HUES48 (cell line): ENCODE measurements at regions not wholly inside any gene's neighbourhood (a gene's known extent, or its start where the extent isn't known, plus 50 kb on each side); places are given as distances from the start of the nearest gene placed in this dataset.

ENCODE experiments used
- H3K27ac ChIP-seq: one replicate; pipeline ENCODE4 v1.7.0; 2013; ENCODE audit warnings: low read depth, low read length, inconsistent platforms
- H3K27me3 ChIP-seq: 2 replicates; pipeline ENCODE4 v1.6.1; 2013; ENCODE audit warnings: mild to moderate bottlenecking, low read length; ENCODE audit not compliant: control insufficient read depth, insufficient read depth
- H3K36me3 ChIP-seq: 2 replicates; pipeline ENCODE4 v1.6.1; 2013; ENCODE audit warnings: low read length; ENCODE audit not compliant: control insufficient read depth, insufficient read depth
- H3K4me1 ChIP-seq: 2 replicates; pipeline ENCODE4 v1.6.1; 2013; ENCODE audit warnings: mild to moderate bottlenecking, low read length; ENCODE audit not compliant: control insufficient read depth, insufficient read depth
- H3K4me3 ChIP-seq: 2 replicates; pipeline ENCODE4 v1.5.1; 2013; ENCODE audit warnings: mild to moderate bottlenecking, low read depth, low read length
- H3K9ac ChIP-seq: 2 replicates; pipeline ENCODE4 v1.6.1; 2013; ENCODE audit warnings: mild to moderate bottlenecking, low read depth, low read length, moderate library complexity
- H3K9me3 ChIP-seq: 2 replicates; pipeline ENCODE4 v1.6.1; 2013; ENCODE audit warnings: low read length; ENCODE audit not compliant: control insufficient read depth, insufficient read depth

DNA sequence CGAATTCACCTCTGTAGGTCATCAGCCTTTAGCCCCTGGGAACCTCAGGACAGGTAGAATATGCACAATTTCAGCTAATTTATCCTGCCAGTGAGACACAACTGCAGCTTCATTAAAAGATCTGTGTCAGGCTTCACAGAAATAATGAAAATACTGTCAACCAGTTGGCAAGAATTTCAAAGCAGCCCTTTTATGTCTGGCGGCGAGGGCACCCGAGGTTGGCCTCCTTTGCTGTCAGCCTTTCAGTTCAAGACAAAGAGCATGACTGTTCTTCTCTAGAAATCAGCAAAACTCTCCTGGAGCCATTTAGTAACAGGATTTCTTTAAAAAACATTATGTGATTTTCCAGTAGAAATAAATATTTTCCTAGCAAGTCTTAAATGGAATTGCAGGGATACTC lies 75.9 kb downstream of the BBS10 start:
- Histone ChIP-seq H3K36me3 (no peaks in the 10 kb centered on the region), H3K9me3 (no peaks in the 10 kb centered on the region), H3K27ac (no peak overlapping the region), H3K4me3 (no peak overlapping the region), H3K9ac (no peak overlapping the region), H3K27me3 (no peaks in the 10 kb centered on the region), H3K4me1 (0 out of 2 replicates have a peak, but pooled peaks cover 4% of the 10 kb centered on the region)

DNA sequence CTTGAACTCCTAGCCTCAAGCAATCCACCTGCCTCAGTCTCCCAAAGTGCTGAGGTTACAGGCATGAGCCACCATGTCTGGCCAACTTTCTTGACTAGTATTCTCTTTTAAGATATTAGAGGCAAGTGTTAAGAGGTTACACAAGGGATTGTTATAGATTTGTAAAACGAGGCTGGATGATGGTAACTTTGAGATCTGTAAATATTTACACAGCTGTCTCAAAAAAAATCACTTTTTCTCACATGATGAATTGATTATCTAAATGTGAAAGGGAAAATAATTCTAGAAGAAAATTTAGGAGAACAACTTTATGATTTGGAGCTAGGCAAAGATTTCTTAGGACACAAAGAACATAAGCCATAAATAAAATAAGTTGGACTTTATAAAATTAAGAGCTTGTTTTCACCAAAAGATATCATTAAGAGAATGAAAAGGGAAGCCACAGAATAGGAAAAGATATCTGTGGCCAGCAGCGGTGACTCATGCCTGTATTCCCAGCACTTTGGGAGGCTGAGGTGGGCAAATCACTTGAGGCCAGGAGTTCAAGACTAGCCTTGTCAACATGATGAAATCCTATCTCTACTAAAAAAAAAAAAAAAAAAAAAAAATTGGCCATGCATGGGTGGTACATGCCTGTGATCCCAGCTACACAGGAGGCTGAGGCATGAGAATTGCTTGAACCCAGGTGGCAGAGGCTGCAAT lies 77.4 kb downstream of the BBS10 start:
- Histone ChIP-seq H3K36me3 (no peaks in the 10 kb centered on the region), H3K9ac (no peak overlapping the region), H3K27me3 (no peaks in the 10 kb centered on the region), H3K27ac (no peak overlapping the region), H3K4me3 (no peak overlapping the region), H3K9me3 (no peaks in the 10 kb centered on the region), H3K4me1 (0 out of 2 replicates have a peak, but pooled peaks cover 4% of the 10 kb centered on the region)

DNA sequence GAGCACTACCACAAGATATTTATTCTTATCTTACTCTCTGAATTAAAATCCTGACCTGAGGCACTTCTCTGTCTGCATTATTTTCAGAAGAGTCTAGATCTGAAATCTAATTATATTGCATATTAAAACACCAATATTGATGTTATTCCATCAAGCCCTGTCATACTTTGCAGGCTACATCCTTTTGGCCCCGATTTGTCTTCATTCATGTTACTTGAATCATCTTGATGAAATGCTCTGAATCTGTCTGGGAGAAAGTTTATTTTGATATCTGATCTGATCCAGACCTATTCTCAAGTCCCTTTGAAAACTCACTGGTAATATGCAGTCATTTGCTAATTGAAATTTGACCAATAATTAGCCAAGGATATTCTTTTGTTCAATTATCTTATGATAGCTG lies 79.9 kb downstream of the BBS10 start:
- 0 out of 2 replicates have a peak, but pooled peaks cover 4% of the 10 kb centered on the region for H3K4me1 ChIP-seq
- H3K27me3 ChIP-seq: no peaks in the 10 kb centered on the region
- no peaks in the 10 kb centered on the region for H3K9me3 ChIP-seq
- no peak overlapping the region for H3K4me3 ChIP-seq
- H3K9ac ChIP-seq: no peak overlapping the region
- H3K27ac ChIP-seq: no peak overlapping the region
- no peaks in the 10 kb centered on the region for H3K36me3 ChIP-seq

DNA sequence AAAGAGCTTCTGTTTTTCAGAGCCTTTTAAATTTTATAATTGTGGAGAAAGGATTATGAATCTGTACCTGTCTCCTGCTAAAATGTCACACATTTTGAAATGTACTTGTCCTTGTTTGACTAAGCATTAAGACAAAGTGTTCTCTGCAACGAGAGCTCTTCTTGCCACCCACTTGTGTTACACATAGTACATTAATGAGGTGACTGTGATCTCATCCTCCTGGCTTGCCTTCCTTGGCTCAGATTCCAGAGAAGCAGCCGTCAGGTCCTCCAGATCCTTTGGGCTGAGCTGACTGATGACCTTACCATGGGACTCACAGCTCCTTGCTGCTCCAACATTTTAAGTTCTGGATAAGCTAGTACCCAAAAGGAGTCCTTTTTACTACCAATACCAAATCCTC lies 81.4 kb downstream of the BBS10 start:
- Histone ChIP-seq H3K27ac (no peak overlapping the region), H3K9ac (no peak overlapping the region), H3K27me3 (no peaks in the 10 kb centered on the region), H3K9me3 (no peaks in the 10 kb centered on the region), H3K36me3 (no peaks in the 10 kb centered on the region), H3K4me1 (0 out of 2 replicates have a peak, but pooled peaks cover 4% of the 10 kb centered on the region), H3K4me3 (no peak overlapping the region)

DNA sequence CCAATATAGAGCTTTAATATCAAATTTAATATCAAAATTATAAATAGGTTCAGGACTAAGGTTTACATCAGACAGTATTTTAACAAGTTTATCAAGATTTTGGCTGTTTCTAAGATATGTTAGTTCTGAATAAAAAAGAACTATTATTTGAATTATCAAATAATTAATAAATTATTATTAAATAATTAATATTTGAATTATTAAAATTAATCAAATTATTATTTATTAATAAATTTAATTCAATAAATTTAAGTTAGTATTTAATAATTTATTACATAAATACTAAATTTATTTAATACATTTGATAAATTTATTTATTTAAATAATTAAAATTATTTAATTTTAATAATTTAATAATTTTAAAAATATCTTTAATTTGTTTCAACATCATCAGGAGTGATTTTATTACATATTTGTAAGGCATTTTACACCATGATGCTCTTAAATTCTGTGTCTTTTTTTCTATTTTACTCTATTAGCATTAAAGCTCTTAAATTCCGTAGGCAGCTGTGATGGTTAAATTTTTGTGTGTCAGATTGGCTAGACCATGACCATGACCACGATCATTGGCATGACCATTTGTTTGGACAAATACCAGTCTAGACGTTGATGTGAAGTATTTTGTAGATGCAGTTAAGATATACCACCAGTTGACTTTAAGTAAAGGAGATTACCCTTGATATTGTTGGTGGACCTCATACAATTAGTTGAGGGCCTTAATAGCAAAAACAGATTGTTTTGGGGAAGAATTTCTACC lies 82.6 kb downstream of the BBS10 start:
- H3K36me3 ChIP-seq: no peaks in the 10 kb centered on the region
- H3K9ac ChIP-seq: no peak overlapping the region
- no peaks in the 10 kb centered on the region for H3K9me3 ChIP-seq
- no peak overlapping the region for H3K4me3 ChIP-seq
- H3K27ac ChIP-seq: no peak overlapping the region
- H3K4me1 ChIP-seq: no peaks in the 10 kb centered on the region
- no peaks in the 10 kb centered on the region for H3K27me3 ChIP-seq

DNA sequence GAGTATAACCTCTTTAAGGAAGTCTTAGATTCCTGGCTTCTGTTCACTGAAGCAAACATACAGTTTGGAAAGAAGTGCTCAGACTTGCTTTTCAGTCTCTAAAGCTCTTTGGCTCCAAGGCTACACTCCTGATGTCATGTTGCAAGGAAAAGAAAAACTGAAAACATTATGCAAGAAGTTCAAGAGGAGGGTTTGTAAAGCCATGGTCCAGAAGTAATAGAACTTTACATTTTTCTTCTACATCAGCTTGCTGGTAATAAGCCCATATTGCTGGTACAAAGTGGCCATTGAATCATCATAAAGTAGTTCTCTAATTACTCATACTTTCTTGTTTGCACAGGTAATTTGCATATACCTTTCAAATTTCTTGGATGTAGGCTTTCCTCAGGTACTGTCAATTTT lies 83.6 kb downstream of the BBS10 start:
- H3K9me3 ChIP-seq: no peaks in the 10 kb centered on the region
- no peak overlapping the region for H3K9ac ChIP-seq
- H3K27ac ChIP-seq: no peak overlapping the region
- H3K36me3 ChIP-seq: no peaks in the 10 kb centered on the region
- H3K4me3 ChIP-seq: no peak overlapping the region
- peaks cover 7% of the 10 kb centered on the region; the same call in 1 of the 2 replicates for H3K4me1 ChIP-seq
- H3K27me3 ChIP-seq: no peaks in the 10 kb centered on the region

DNA sequence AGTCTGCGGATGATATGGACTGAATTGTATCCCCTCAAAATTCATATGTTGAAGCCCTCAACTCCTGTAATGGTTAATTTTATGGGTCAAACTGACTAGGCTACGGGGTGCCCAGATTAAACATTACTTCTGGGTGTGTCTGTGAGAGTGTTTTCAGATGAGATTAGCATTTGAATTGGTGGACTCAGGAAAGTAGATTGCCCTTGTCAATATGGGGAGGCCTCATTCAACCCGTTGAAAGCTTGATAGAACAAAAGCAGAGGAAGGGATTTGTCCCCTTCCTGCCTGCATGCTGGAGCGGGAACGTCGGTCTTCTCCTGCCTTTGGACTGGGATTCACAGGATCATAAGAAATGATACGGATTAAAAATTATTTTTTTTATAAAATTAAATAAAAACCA lies 84.5 kb downstream of the BBS10 start:
- peaks cover 16% of the 10 kb centered on the region for H3K4me1 ChIP-seq
- H3K27me3 ChIP-seq: no peaks in the 10 kb centered on the region
- no peak overlapping the region for H3K4me3 ChIP-seq
- no peak overlapping the region for H3K27ac ChIP-seq
- H3K36me3 ChIP-seq: no peaks in the 10 kb centered on the region
- no peak overlapping the region for H3K9ac ChIP-seq
- H3K9me3 ChIP-seq: no peaks in the 10 kb centered on the region

DNA sequence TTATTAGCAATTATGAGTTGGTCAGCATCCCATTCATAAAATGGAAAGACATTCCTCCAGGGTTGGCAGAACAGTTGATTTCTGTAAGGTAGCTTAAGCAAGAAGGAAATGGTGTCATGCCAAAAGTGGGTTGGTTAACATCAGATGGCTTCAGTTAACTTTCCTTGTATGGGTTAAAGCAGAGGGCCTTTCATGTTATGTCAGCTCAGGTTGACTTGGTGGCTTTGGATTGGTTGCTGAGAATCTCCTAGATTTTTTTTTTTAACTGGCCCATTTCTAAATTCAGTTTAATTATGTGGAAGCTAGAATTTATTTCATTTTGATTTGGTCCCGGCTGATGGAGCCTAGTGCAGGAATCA lies 87.8 kb downstream of the BBS10 start:
- Histone ChIP-seq H3K36me3 (no peaks in the 10 kb centered on the region), H3K4me1 (peaks cover 16% of the 10 kb centered on the region), H3K9ac (no peak overlapping the region), H3K9me3 (no peaks in the 10 kb centered on the region), H3K27me3 (no peaks in the 10 kb centered on the region), H3K27ac (no peak overlapping the region), H3K4me3 (no peak overlapping the region)

DNA sequence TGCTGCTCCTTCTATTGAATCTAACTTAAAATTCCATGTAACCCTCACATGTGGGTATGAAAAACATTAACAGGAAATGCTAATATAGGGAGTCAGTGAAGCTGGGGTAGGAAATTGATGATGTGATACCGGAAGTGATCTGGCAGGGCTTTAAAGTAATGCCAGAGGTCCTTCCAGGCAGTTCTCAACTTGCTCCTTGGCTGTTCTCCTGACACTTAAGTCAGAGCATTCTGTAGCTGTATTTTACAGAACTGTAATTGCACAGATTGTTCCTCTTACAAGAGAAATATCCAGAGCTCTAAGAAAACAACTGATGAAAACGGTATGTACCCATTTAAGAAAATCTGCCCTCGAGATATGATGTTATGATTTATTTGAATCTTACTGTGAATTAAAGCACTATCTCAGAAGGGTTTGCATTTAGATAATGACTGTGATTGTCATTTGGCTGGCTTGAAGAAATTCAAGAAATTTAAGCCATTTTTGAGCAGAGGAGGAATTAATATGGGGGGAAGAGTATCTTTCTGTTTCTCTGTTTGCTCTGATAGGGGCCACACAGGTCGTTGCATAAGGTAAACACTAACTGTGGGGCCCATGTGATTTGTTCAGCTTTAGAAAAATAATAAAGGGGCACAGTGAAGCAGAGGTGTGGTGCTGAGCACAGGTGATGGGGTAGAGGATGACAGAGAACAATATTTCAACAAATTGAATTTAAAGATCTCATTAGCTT lies 88.4 kb downstream of the BBS10 start:
- H3K9ac ChIP-seq: no peak overlapping the region
- no peaks in the 10 kb centered on the region for H3K36me3 ChIP-seq
- H3K4me3 ChIP-seq: no peak overlapping the region
- H3K27me3 ChIP-seq: no peaks in the 10 kb centered on the region
- peak overlapping the region; percentile 78 for H3K27ac ChIP-seq
- peaks cover 16% of the 10 kb centered on the region for H3K4me1 ChIP-seq
- no peaks in the 10 kb centered on the region for H3K9me3 ChIP-seq

DNA sequence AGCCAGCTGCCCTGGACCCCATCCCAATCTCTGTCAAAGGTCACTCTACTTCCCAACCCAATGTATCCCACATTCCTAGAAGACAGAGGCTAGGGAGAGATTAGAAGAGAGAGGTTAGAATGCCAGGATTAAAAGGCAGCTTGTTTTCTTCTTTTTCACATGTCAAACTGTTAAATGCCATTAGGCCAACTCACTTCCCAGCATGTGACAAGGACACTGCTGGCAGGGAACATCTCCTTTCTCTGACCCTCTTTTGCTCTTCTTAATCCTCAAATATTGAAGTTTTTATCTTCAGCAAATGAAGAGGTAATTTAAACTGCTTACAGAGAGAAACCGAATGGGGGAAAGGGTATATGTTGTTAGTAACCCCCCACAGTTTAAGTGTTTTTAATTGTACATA lies 89.1 kb downstream of the BBS10 start:
- peak overlapping the region; percentile 78 for H3K27ac ChIP-seq
- no peaks in the 10 kb centered on the region for H3K36me3 ChIP-seq
- no peak overlapping the region for H3K9ac ChIP-seq
- no peaks in the 10 kb centered on the region for H3K27me3 ChIP-seq
- H3K4me1 ChIP-seq: peaks cover 16% of the 10 kb centered on the region
- no peaks in the 10 kb centered on the region for H3K9me3 ChIP-seq
- H3K4me3 ChIP-seq: no peak overlapping the region

DNA sequence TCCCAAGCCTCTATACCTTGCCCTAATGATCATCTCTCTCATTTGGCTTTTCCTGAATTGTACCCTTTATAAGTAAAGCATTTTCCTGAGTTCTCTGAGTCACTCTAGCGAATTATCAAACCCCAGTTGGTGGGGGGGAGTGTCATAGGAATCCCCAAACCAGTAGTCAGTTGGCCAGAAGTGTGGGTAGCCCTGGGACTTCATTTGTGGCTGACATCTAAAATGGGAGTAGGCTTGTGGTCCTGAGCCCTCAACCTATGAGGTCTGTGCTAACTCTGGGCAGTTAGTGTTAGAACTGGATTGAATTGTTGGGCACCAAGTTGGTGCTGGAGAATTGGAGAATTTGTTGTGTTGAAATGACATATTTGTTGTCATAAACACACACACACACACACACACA lies 91.3 kb downstream of the BBS10 start:
- Histone ChIP-seq H3K4me3 (no peak overlapping the region), H3K27ac (no peak overlapping the region), H3K27me3 (no peaks in the 10 kb centered on the region), H3K4me1 (peaks cover 16% of the 10 kb centered on the region), H3K36me3 (no peaks in the 10 kb centered on the region), H3K9ac (no peak overlapping the region), H3K9me3 (no peaks in the 10 kb centered on the region)
